SJSA1 (cell line): ENCODE measurements at regions not wholly inside any gene's neighbourhood (a gene's known extent, or its start where the extent isn't known, plus 50 kb on each side); places are given as distances from the start of the nearest gene placed in this dataset.
"Not testable (repeated sequence)": the region's sequence is repeated elsewhere in the genome, so short reads cannot be mapped to it uniquely, and the experiment has no call there.

ENCODE experiments used
- DNase-seq, 2 experiments: peaks; one replicate each; pipeline ENCODE4 v3.0.0-alpha.2; 2015 to 2020; ENCODE audit warnings: low spot score in 2 of 2, low read depth in 1 of 2
- H3K27ac ChIP-seq: fragments of 250-450 bp; sonication (Bioruptor Pico); 2 replicates; pipeline ENCODE4 v1.5.1; 2020; ENCODE audit warnings: mild to moderate bottlenecking, moderate library complexity
- H3K27me3 ChIP-seq: fragments of 250-450 bp; sonication (Bioruptor Pico); replicated peaks from 2 replicates; pipeline ENCODE4 v1.5.1; 2020; ENCODE audit warnings: mild to moderate bottlenecking, moderate library complexity
- H3K36me3 ChIP-seq: fragments of 250-450 bp; sonication (Bioruptor Pico); 2 replicates; pipeline ENCODE4 v1.5.1; 2020; ENCODE audit warnings: mild to moderate bottlenecking
- H3K4me1 ChIP-seq: fragments of 250-450 bp; sonication (Bioruptor Pico); replicated peaks from 2 replicates; pipeline ENCODE4 v1.6.1; 2021; ENCODE audit warnings: mild to moderate bottlenecking
- H3K4me3 ChIP-seq: fragments of 250-450 bp; sonication (Bioruptor Pico); 2 replicates; pipeline ENCODE4 v1.5.1; 2020; ENCODE audit warnings: mild to moderate bottlenecking
- H3K9me3 ChIP-seq: fragments of 250-450 bp; sonication (Bioruptor Pico); replicated peaks from 2 replicates; pipeline ENCODE4 v1.5.1; 2020; ENCODE audit warnings: mild to moderate bottlenecking

GRCh38 chr10:52597189-52597863, 175.3 kb downstream of the MBL2 start:
- H3K9me3 ChIP-seq: no peaks in the 10 kb centered on the region
- peak overlapping the region; percentile 3; the same call in 1 of the 2 replicates for H3K4me3 ChIP-seq
- H3K36me3 ChIP-seq: no peaks in the 10 kb centered on the region
- H3K27ac ChIP-seq: no peak overlapping the region
- no peaks in the 10 kb centered on the region for H3K4me1 ChIP-seq
- DNase-seq: no peak
- H3K27me3 ChIP-seq: no peaks in the 10 kb centered on the region; the same call in 1 of the 2 replicates

DNA sequence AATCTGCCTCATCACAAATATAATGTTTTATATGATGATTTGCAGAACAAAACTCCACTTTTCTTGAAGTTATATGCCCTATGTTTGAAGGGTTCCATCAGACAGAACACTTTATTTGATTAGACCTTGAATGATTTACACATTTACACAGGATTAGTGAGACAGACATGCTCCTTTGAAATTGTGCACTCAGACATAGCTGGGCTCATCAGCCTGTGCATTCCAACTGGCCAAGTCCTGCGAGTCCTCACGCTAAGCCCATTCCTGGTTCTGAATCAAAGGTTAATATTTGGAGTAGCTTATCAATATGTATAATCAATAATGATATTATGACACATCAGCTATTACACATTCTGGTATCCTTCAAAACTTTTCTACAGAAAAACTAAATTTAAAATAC, 173.6 kb downstream of the MBL2 start:
- Histone ChIP-seq H3K9me3 (no peaks in the 10 kb centered on the region), H3K4me3 (no peak overlapping the region), H3K36me3 (no peaks in the 10 kb centered on the region), H3K27ac (no peak overlapping the region), H3K4me1 (no peaks in the 10 kb centered on the region), H3K27me3 (peaks cover 8% of the 10 kb centered on the region; the same call in 1 of the 2 replicates)
- DNase-seq: no peak

DNA sequence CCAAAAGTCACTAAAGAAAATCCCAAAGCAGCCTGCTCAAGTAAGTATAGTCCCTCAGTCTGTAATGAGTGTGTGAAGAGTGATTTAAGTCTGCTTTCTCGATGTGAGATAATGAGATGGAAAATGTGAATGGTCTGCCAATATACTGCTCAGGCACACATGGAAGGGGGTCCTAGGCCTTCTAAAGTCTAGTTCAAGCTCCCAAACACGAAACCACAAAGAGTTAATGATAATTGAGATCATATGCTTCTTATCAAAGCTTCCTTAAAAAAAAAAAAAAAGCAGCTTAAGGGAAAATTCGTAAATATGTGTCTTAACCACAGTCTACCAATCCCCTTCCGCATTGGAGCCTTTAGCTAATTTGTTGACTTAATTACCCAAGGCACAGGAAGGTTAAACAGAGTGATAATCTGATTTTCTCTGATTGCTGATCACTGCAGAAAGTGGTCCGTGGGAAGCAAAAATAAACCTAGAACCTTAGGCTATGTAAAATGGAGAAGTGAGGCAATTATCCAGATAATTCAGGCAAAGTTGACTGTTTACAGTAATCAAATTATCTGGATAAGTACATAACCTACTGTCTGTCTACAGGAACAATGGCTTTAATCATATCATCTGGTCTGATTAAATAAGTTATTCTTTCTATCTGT, 172.9 kb downstream of the MBL2 start:
- Histone ChIP-seq H3K27ac (no peak overlapping the region), H3K4me3 (no peak overlapping the region), H3K36me3 (no peaks in the 10 kb centered on the region), H3K4me1 (no peaks in the 10 kb centered on the region), H3K9me3 (no peaks in the 10 kb centered on the region), H3K27me3 (peaks cover 8% of the 10 kb centered on the region; the same call in 1 of the 2 replicates)
- DNase-seq: no peak

GRCh38 chr10:52604131-52604530, 168.5 kb downstream of the MBL2 start:
- not testable (repeated sequence) for H3K27me3 ChIP-seq, H3K4me1 ChIP-seq, H3K9me3 ChIP-seq, H3K4me3 ChIP-seq, H3K36me3 ChIP-seq, DNase-seq, H3K27ac ChIP-seq

DNA sequence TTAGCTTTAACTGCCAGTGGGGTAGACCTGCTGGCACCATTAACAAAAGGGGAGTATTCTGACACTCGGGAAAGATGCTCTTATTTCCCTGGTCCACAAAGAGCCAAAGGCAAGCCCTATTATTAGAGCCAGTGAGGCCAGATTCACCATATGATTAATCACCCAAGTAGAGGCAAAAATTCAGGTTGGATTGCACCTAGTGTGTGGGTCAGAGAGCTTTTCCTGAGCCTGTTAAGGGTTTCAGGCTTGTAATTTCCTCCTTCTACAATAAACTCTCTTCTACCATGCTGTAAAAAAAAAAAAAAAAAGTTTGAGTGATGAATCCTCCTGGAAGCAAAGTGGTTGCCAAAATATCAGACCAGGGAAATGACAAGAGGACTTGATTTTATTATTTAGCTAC, 163.5 kb downstream of the MBL2 start:
- Histone ChIP-seq H3K4me1 (no peaks in the 10 kb centered on the region), H3K9me3 (no peaks in the 10 kb centered on the region), H3K27ac (no peak overlapping the region), H3K27me3 (no peaks in the 10 kb centered on the region), H3K36me3 (no peaks in the 10 kb centered on the region), H3K4me3 (no peak overlapping the region)
- DNase-seq: no peak

- Histone ChIP-seq H3K4me3 (no peak overlapping the region), H3K9me3 (no peaks in the 10 kb centered on the region), H3K36me3 (no peaks in the 10 kb centered on the region), H3K4me1 (no peaks in the 10 kb centered on the region), H3K27me3 (no peaks in the 10 kb centered on the region), H3K27ac (no peak overlapping the region)
- no peak for DNase-seq
Observed at GRCh38 chr10:52609626-52610240, 162.9 kb downstream of the MBL2 start.

- Histone ChIP-seq H3K4me1 (no peaks in the 10 kb centered on the region), H3K9me3 (no peaks in the 10 kb centered on the region), H3K27ac (no peak overlapping the region), H3K4me3 (no peak overlapping the region), H3K27me3 (no peaks in the 10 kb centered on the region), H3K36me3 (no peaks in the 10 kb centered on the region)
- DNase-seq: no peak
Observed at GRCh38 chr10:52615331-52615730, 157.3 kb downstream of the MBL2 start.

DNA sequence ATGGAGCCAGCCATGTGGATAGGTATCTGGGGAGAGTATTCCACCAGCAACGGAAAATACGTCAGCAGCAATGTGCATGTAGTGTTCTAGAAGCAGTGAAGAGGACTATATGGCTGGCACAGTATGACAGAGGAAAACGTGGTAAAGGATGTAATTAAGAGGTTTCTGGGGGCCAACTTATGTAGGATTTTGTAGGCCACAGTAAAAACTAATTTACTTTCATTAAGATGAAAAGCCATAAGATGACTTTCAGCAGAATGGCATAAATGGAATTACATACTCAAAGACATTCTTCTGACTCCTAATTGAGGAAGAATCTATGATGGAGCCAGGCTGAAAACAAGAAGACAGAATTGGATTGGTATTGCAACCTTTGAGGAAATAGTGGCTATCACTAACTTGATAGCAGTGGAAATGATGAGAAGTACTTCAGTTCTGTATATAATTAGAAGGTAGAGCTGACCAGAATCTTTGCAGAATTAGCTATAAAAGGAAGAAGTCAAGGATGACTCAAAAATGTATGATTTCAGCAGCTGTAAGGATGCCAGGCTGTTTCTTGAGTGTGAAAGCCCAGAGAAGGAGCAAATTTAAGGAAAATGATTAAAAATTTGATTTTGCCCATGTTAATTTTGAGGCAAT, 156.7 kb downstream of the MBL2 start:
- no peaks in the 10 kb centered on the region for H3K36me3 ChIP-seq
- H3K9me3 ChIP-seq: no peaks in the 10 kb centered on the region
- H3K4me1 ChIP-seq: no peaks in the 10 kb centered on the region
- DNase-seq: no peak
- H3K27ac ChIP-seq: no peak overlapping the region
- H3K4me3 ChIP-seq: no peak overlapping the region
- H3K27me3 ChIP-seq: no peaks in the 10 kb centered on the region

DNA sequence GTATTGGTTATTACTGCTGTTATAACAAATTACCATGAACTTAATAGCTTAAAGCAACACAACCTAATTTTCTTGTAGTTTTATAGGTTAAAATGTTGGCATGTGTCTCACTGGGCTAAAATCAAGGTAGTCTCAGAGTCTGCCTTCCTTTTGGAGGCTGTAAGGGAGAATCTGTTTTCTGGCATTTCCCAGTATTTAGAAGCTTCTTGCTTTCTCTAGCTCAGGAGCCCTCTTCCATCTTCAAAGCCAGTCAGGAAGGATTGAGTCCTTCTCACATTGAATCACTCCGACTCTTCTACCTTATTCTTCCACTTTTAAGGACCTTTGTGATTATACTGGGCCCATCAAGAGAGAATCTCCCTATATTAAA, 156.2 kb downstream of the MBL2 start:
- Histone ChIP-seq H3K9me3 (no peaks in the 10 kb centered on the region), H3K36me3 (no peaks in the 10 kb centered on the region), H3K27me3 (no peaks in the 10 kb centered on the region), H3K4me1 (no peaks in the 10 kb centered on the region), H3K27ac (no peak overlapping the region), H3K4me3 (no peak overlapping the region)
- no peak for DNase-seq

- H3K36me3 ChIP-seq: no peaks in the 10 kb centered on the region
- DNase-seq: no peak
- H3K9me3 ChIP-seq: no peaks in the 10 kb centered on the region
- H3K4me1 ChIP-seq: no peaks in the 10 kb centered on the region
- no peak overlapping the region for H3K27ac ChIP-seq
- H3K4me3 ChIP-seq: no peak overlapping the region
- H3K27me3 ChIP-seq: no peaks in the 10 kb centered on the region
Observed at GRCh38 chr10:52617346-52617745, 155.2 kb downstream of the MBL2 start.

DNA sequence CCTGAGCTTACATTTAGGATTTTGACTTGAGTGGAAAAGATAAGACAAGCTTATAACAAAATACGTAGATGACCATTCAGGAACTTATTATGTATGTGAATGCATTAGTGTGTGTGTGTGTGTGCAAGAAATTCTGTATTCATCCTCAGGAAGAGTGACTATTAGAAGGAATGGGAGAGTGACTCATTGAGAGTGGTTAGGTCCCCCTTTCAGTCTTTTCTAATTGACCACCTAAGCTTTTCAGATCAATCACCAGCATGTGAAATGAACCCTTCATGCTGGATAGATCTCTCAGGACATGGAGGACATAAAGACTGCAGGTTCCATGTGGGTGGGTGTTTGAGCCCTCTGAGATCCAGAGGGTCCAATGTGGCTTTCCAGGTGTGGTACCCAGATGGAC, 153.5 kb downstream of the MBL2 start:
- no peaks in the 10 kb centered on the region for H3K27me3 ChIP-seq
- H3K27ac ChIP-seq: no peak overlapping the region
- H3K4me1 ChIP-seq: no peaks in the 10 kb centered on the region
- no peaks in the 10 kb centered on the region for H3K36me3 ChIP-seq
- H3K9me3 ChIP-seq: no peaks in the 10 kb centered on the region
- DNase-seq: no peak
- no peak overlapping the region for H3K4me3 ChIP-seq

DNA sequence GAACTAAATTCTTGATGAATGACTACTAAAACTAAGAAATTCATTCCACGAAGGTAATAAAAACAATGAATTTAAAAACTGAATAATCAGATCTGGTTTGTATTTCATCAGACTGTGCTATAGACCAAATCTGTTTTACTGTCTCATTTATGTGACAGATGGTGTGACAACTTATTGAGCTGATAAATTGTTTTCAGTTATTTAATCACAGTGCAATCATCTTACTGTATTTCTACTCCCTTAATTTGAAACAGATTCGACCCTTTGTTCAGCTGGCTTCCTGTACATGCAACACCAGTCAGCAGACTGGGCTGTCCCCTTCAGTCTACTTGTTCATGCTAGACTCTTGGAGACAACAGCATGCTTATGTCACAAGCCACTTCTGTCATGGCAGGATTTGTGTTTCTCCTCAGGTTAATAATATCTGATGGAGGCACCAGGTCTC, 150.9 kb downstream of the MBL2 start:
- no peak for DNase-seq
- Histone ChIP-seq H3K4me1 (no peaks in the 10 kb centered on the region), H3K4me3 (no peak overlapping the region), H3K27me3 (no peaks in the 10 kb centered on the region), H3K36me3 (no peaks in the 10 kb centered on the region), H3K9me3 (no peaks in the 10 kb centered on the region), H3K27ac (no peak overlapping the region)

GRCh38 chr10:52623761-52624160, 148.8 kb downstream of the MBL2 start:
- Histone ChIP-seq H3K9me3 (no peaks in the 10 kb centered on the region), H3K27ac (no peak overlapping the region), H3K4me3 (no peak overlapping the region), H3K36me3 (no peaks in the 10 kb centered on the region), H3K4me1 (no peaks in the 10 kb centered on the region), H3K27me3 (no peaks in the 10 kb centered on the region)
- no peak for DNase-seq

DNA sequence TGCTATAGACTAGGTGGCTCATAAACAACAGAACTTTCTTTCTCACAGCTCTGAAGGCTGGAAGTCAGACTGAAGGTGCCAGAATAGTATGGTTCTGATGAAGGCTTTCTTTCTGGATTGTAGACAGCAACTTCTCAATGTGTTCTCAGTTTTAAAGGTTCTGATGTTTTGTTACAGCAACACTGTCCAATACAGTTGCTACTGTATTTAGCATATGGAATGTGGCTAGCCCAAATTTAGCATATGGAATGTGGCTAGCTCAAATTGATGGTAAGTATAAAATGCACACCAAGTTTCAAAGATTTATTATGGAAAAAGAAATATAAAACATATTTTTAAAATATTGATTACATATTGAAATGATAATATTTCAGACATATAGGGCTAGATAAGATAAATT, 145.3 kb downstream of the MBL2 start:
- DNase-seq: no peak

More for the DNA sequence above, 145.3 kb downstream of the MBL2 start:
- H3K9me3 ChIP-seq: no peaks in the 10 kb centered on the region
- no peaks in the 10 kb centered on the region for H3K36me3 ChIP-seq
- H3K27ac ChIP-seq: no peak overlapping the region
- no peak overlapping the region for H3K4me3 ChIP-seq
- no peaks in the 10 kb centered on the region for H3K4me1 ChIP-seq
- H3K27me3 ChIP-seq: no peaks in the 10 kb centered on the region
